ENCODE measurements at regions not wholly inside any gene's neighbourhood (a gene's known extent, or its start where the extent isn't known, plus 50 kb on each side); places are given as distances from the start of the nearest gene placed in this dataset.
"Not testable (repeated sequence)": the region's sequence is repeated elsewhere in the genome, so short reads cannot be mapped to it uniquely, and the experiment has no call there.

DNA sequence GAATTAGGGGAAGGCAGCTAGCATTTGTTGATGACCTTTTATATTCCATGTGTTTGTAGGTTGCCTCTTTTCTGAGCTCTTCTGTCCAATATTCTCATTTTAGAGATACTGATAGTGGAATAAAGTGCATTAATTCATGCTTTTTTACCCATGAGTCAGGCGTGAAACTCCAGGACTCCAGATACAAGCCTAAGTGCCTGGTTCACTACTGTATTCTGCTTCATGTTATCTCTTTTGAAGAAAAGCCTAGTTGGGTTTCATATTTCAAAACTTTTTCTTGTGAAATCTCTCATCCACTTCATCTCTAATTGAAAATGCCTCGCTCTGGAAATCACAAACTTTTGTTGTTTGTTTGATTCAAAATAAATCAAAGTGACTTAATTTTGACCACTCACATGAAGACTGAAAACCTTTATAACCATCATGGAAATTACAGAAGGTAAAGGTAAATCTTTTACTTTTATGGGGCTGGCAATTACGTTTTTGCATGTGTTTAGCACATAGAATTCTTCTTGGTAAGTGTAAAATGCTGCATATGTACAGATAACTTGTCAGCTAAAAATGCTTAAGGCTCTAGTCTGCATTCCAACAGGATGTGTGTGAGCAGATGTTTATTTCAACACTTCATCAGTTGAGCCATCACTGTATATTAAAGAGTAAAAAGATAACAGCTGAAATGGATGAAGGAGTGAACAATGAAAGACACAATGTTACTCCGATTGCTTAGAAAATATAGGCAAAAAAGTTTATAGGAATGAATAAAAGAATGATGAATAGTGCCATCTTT lies 961.8 kb upstream of the CELF2 start:
- Histone ChIP-seq H3K9ac (ENCODE audit: low read length) (no peak overlapping the region), H3K9me3 (ENCODE audit: control insufficient read depth, low read length) (no peaks in the 10 kb centered on the region), H3K36me3 (ENCODE audit: control insufficient read depth, insufficient read depth, low read length, severe bottlenecking) (no peaks in the 10 kb centered on the region), H3K4me3 (ENCODE audit: low read length) (no peak overlapping the region), H3K27me3 (replicated peaks; ENCODE audit: control insufficient read depth, insufficient read depth, low read length) (no peaks in the 10 kb centered on the region), H3K4me1 (ENCODE audit: control insufficient read depth, insufficient read depth, low read length) (peaks cover 6% of the 10 kb centered on the region)
- DNase-seq (ENCODE audit: low read depth), result no peak

DNA sequence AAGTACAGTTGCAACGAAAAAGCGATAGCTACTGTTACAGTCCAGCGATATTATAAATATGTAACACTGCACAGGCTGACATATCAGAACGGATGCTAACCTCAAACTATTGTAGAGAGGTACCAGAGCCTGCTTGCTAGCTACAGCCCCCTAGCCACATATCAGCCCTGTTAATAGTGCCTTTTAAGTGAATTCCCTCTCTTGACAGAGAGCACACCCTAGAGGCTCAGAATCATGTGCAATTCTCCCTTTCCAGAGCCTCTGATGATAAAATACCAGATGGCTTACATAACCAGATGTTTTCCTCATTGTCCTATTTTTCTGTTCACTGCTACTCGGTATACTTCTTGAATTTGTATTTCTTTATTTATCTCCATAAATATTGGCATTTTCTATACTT lies 960.7 kb upstream of the CELF2 start:
- Histone ChIP-seq H3K27me3 (replicated peaks; ENCODE audit: control insufficient read depth, insufficient read depth, low read length) (no peaks in the 10 kb centered on the region), H3K36me3 (ENCODE audit: control insufficient read depth, insufficient read depth, low read length, severe bottlenecking) (no peaks in the 10 kb centered on the region), H3K4me3 (ENCODE audit: low read length) (no peak overlapping the region), H3K9me3 (ENCODE audit: control insufficient read depth, low read length) (no peaks in the 10 kb centered on the region), H3K4me1 (ENCODE audit: control insufficient read depth, insufficient read depth, low read length) (peaks cover 6% of the 10 kb centered on the region), H3K9ac (ENCODE audit: low read length) (no peak overlapping the region)
- no peak for DNase-seq (ENCODE audit: low read depth)

DNA sequence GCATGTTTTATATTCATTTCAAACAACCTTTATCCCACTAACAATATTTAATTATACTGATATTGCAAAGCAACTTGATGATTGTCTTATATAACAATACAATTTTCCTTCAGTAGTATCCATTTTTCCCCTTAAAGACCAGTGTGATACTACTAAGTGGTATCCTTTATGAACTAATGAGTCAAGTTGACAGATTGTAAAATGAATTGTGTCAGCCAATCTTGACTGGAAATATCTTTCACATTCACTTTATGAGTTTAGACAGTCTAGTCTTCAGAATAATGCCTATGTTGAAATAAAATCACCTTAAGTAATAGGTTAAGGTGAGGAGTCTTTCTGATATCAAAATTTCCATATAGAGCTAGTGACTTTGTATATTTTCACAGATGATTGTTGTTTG lies 950.0 kb upstream of the CELF2 start:
- no peak overlapping the region for H3K9ac ChIP-seq (ENCODE audit: low read length)
- H3K4me1 ChIP-seq (ENCODE audit: control insufficient read depth, insufficient read depth, low read length), result no peaks in the 10 kb centered on the region
- no peaks in the 10 kb centered on the region for H3K36me3 ChIP-seq (ENCODE audit: control insufficient read depth, insufficient read depth, low read length, severe bottlenecking)
- H3K9me3 ChIP-seq (ENCODE audit: control insufficient read depth, low read length), result no peaks in the 10 kb centered on the region
- no peak for DNase-seq (ENCODE audit: low read depth)
- H3K4me3 ChIP-seq (ENCODE audit: low read length), result no peak overlapping the region
- H3K27me3 ChIP-seq (replicated peaks; ENCODE audit: control insufficient read depth, insufficient read depth, low read length), result no peaks in the 10 kb centered on the region

DNA sequence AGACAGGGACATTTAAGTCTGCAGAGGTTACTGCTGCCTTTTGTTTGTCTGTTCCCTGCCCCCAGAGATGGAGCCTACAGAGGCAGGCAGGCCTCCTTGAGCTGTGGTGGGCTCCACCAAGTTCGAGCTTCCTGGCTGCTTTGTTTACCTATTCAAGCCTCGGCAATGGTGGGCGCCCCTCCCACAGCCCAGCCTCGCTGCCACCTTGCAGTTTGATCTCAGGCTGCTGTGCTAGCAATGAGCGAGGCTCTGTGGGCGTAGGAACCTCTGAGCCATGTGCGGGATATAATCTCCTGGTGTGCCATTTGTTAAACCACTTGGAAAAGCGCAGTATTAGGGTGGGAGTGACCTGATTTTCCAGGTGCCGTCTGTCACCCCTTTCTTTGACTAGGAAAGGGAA lies 942.8 kb upstream of the CELF2 start:
- H3K36me3 ChIP-seq (ENCODE audit: control insufficient read depth, insufficient read depth, low read length, severe bottlenecking); H3K4me3 ChIP-seq (ENCODE audit: low read length); H3K4me1 ChIP-seq (ENCODE audit: control insufficient read depth, insufficient read depth, low read length); H3K27me3 ChIP-seq (replicated peaks; ENCODE audit: control insufficient read depth, insufficient read depth, low read length); H3K9me3 ChIP-seq (ENCODE audit: control insufficient read depth, low read length); H3K9ac ChIP-seq (ENCODE audit: low read length); DNase-seq (ENCODE audit: low read depth): not testable (repeated sequence)

DNA sequence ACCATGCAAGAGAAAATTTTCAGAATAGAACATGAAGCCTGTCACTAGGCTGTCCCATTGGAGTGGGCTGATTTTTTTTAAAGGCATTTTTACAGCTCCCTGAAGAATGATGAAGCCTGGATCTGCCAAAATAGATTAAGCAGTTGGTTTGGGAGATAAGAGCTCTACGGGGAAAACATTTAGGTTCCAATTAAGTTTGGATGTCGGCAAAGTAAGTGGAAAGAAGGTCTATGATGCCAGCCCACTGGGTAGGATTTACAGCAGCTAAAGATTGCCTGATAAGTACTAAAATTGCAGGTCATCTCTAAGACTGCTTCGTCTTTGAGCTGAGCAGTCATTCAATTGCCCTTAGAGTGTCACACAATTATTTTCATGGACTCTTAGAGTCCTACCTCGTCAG lies 939.2 kb upstream of the CELF2 start:
- H3K9me3 ChIP-seq (ENCODE audit: control insufficient read depth, low read length), result no peaks in the 10 kb centered on the region
- DNase-seq (ENCODE audit: low read depth), result no peak
- no peak overlapping the region for H3K9ac ChIP-seq (ENCODE audit: low read length)
- no peaks in the 10 kb centered on the region for H3K36me3 ChIP-seq (ENCODE audit: control insufficient read depth, insufficient read depth, low read length, severe bottlenecking)
- H3K4me3 ChIP-seq (ENCODE audit: low read length), result no peak overlapping the region
- no peaks in the 10 kb centered on the region for H3K27me3 ChIP-seq (replicated peaks; ENCODE audit: control insufficient read depth, insufficient read depth, low read length)
- H3K4me1 ChIP-seq (ENCODE audit: control insufficient read depth, insufficient read depth, low read length), result no peaks in the 10 kb centered on the region

DNA sequence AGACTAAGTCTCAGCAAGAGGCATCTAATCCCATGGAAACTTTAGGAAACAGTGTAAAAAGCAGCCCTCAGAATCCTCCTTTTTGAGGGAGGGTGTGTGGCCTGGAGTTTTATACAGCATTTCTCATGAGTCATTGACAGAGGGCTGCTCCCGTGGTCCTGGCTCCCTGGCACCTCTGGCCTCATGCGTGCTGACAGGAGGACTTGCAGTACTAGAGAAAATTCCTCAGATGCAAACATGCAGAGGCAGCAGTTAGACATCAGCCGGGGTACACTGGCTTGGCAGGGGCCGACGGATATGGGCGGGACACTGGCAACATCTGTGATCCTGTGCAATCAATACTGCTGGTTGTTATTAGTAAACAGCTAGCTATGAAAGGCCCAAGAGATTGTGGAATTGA lies 925.1 kb upstream of the CELF2 start:
- Histone ChIP-seq H3K4me3 (ENCODE audit: low read length) (no peak overlapping the region), H3K36me3 (ENCODE audit: control insufficient read depth, insufficient read depth, low read length, severe bottlenecking) (no peaks in the 10 kb centered on the region), H3K9me3 (ENCODE audit: control insufficient read depth, low read length) (no peaks in the 10 kb centered on the region), H3K4me1 (ENCODE audit: control insufficient read depth, insufficient read depth, low read length) (peaks cover 19% of the 10 kb centered on the region), H3K9ac (ENCODE audit: low read length) (peak overlapping the region; percentile 30), H3K27me3 (replicated peaks; ENCODE audit: control insufficient read depth, insufficient read depth, low read length) (no peaks in the 10 kb centered on the region)
- no peak for DNase-seq (ENCODE audit: low read depth)

DNA sequence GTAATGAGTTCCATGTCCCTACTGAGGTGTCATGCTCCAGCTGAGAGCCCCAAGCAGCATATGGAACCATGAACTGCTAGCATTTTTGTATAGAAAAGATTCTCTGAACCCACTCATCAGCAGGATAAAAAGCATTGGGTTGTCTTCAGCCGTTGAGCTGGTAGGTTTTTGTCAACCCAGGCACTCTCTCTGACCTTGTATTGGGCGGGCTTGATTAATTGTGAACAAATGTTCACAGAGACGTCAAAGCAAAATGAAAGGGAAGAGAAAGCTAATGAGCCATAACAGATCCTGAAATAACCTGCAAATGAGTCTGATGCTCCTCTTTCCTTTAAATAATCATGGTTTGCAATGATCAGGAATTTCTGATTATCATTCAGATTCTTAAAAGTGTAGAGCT lies 924.7 kb upstream of the CELF2 start:
- peaks cover 19% of the 10 kb centered on the region for H3K4me1 ChIP-seq (ENCODE audit: control insufficient read depth, insufficient read depth, low read length)
- H3K9ac ChIP-seq (ENCODE audit: low read length), result no peak overlapping the region

DNA sequence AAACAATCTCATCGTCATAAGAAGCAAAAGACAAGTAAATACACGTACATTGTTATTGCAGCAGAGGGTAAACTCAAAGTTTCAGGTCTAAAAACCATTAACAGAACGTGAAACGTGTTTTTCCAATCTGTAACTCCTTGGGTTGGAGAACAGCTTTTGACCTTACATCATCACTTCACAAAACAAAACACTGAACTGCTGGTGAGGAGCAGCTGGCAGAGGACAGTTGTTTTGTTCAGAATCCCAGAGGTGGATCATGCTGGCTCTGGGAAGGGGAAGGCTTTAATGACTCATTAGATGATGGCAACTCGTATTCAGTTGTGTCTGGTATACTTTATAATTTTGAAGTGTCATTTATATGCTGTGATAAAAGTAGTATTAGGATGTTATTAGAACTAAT lies 923.0 kb upstream of the CELF2 start:
- H3K36me3 ChIP-seq (ENCODE audit: control insufficient read depth, insufficient read depth, low read length, severe bottlenecking), result no peaks in the 10 kb centered on the region
- peaks cover 19% of the 10 kb centered on the region for H3K4me1 ChIP-seq (ENCODE audit: control insufficient read depth, insufficient read depth, low read length)
- no peaks in the 10 kb centered on the region for H3K27me3 ChIP-seq (replicated peaks; ENCODE audit: control insufficient read depth, insufficient read depth, low read length)
- no peak for DNase-seq (ENCODE audit: low read depth)
- H3K9me3 ChIP-seq (ENCODE audit: control insufficient read depth, low read length), result no peaks in the 10 kb centered on the region
- no peak overlapping the region for H3K4me3 ChIP-seq (ENCODE audit: low read length)
- no peak overlapping the region for H3K9ac ChIP-seq (ENCODE audit: low read length)

More for the DNA sequence above, 924.7 kb upstream of the CELF2 start:
- Histone ChIP-seq H3K36me3 (ENCODE audit: control insufficient read depth, insufficient read depth, low read length, severe bottlenecking) (no peaks in the 10 kb centered on the region), H3K27me3 (replicated peaks; ENCODE audit: control insufficient read depth, insufficient read depth, low read length) (no peaks in the 10 kb centered on the region), H3K4me3 (ENCODE audit: low read length) (no peak overlapping the region), H3K9me3 (ENCODE audit: control insufficient read depth, low read length) (no peaks in the 10 kb centered on the region)
- no peak for DNase-seq (ENCODE audit: low read depth)

DNA sequence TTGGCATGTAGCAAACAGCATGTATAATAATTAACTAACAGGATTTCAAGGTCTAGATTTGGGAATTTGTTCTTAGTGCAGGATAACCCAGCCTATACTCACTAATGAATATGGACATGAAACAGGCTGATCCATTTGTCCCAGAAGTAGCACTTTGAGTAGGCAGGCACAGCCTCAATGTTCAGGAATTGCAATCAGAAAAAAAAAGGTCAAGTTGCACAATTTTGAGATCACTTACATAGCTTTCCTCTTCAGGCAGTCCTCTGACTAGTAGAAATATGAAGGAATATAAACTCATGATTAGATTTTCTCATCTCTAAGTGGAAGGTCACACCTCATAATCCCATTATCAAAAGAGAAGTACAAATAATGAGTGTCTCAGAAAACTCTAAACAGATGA lies 921.4 kb upstream of the CELF2 start:
- Histone ChIP-seq H3K4me1 (ENCODE audit: control insufficient read depth, insufficient read depth, low read length) (peaks cover 19% of the 10 kb centered on the region), H3K36me3 (ENCODE audit: control insufficient read depth, insufficient read depth, low read length, severe bottlenecking) (no peaks in the 10 kb centered on the region), H3K27me3 (replicated peaks; ENCODE audit: control insufficient read depth, insufficient read depth, low read length) (no peaks in the 10 kb centered on the region), H3K9me3 (ENCODE audit: control insufficient read depth, low read length) (no peaks in the 10 kb centered on the region), H3K4me3 (ENCODE audit: low read length) (no peak overlapping the region), H3K9ac (ENCODE audit: low read length) (no peak overlapping the region)
- DNase-seq (ENCODE audit: low read depth), result no peak

DNA sequence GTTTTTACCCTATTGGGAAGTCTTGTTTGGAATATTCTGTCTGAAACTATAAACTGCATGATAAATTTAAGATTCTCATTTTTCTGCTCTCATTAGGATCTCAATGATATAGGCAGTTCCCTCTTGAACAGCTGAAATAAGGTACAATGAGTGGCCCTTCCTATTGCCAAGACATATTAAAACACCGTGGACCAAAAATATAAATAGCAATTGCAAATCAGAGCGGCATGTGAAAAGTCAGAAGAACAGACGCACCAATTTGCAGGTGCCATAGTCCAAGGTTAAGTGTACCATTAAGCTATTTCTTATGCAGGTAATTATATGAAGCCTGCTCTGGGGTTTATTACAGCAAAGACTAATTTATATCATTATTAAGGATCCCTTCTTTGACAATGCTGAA lies 920.8 kb upstream of the CELF2 start:
- no peaks in the 10 kb centered on the region for H3K27me3 ChIP-seq (replicated peaks; ENCODE audit: control insufficient read depth, insufficient read depth, low read length)
- H3K36me3 ChIP-seq (ENCODE audit: control insufficient read depth, insufficient read depth, low read length, severe bottlenecking), result no peaks in the 10 kb centered on the region
- H3K4me3 ChIP-seq (ENCODE audit: low read length), result no peak overlapping the region
- H3K4me1 ChIP-seq (ENCODE audit: control insufficient read depth, insufficient read depth, low read length), result peaks cover 19% of the 10 kb centered on the region
- no peak for DNase-seq (ENCODE audit: low read depth)
- H3K9me3 ChIP-seq (ENCODE audit: control insufficient read depth, low read length), result no peaks in the 10 kb centered on the region
- no peak overlapping the region for H3K9ac ChIP-seq (ENCODE audit: low read length)

DNA sequence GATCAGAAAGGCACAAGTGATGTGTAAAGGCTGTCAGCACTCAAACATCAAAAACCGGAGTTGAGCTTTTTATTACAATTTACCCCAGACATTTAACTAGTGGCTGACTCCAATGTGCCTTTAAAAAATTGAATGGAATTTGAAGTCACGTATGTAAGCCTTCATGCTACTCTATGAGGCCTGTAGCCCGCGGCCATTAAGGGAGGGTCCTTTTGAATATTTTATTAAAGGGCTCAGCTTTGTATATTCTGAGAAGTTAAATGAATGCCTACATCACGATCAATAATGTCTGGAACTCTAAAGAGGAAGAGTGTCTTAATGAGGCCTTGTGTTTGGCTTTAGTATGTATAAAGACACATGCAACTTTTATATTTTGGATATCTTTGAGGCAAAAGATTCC lies 916.6 kb upstream of the CELF2 start:
- no peak for DNase-seq (ENCODE audit: low read depth)
- Histone ChIP-seq H3K27me3 (replicated peaks; ENCODE audit: control insufficient read depth, insufficient read depth, low read length) (no peaks in the 10 kb centered on the region), H3K4me1 (ENCODE audit: control insufficient read depth, insufficient read depth, low read length) (peaks cover 6% of the 10 kb centered on the region), H3K36me3 (ENCODE audit: control insufficient read depth, insufficient read depth, low read length, severe bottlenecking) (no peaks in the 10 kb centered on the region), H3K9me3 (ENCODE audit: control insufficient read depth, low read length) (no peaks in the 10 kb centered on the region), H3K9ac (ENCODE audit: low read length) (no peak overlapping the region), H3K4me3 (ENCODE audit: low read length) (no peak overlapping the region)
